ENCODE measurements at regions not wholly inside any gene's neighbourhood (a gene's known extent, or its start where the extent isn't known, plus 50 kb on each side); places are given as distances from the start of the nearest gene placed in this dataset.

- Mint-ChIP-seq H3K27me3 (peaks cover 6% of the 10 kb centered on the region), H3K27ac (no peak overlapping the region), H3K4me1 (no peaks in the 10 kb centered on the region), H3K9me3 (peaks cover 3% of the 10 kb centered on the region), H3K4me3 (no peak overlapping the region), H3K36me3 (peaks cover 1% of the 10 kb centered on the region)
Observed at GRCh38 chr5:6197427-6197826, 180.9 kb downstream of the MED10 start.

GRCh38 chr5:6195711-6196358 lies 182.5 kb downstream of the MED10 start:
- Mint-ChIP-seq H3K27me3 (peaks cover 6% of the 10 kb centered on the region), H3K4me3 (no peak overlapping the region), H3K36me3 (peaks cover 1% of the 10 kb centered on the region), H3K4me1 (no peaks in the 10 kb centered on the region), H3K9me3 (peaks cover 3% of the 10 kb centered on the region), H3K27ac (no peak overlapping the region)

GRCh38 chr5:6194906-6195612 lies 183.3 kb downstream of the MED10 start:
- no peak overlapping the region for H3K27ac Mint-ChIP-seq
- H3K27me3 Mint-ChIP-seq, result peaks cover 6% of the 10 kb centered on the region
- H3K4me1 Mint-ChIP-seq, result no peaks in the 10 kb centered on the region
- no peaks in the 10 kb centered on the region for H3K9me3 Mint-ChIP-seq
- H3K36me3 Mint-ChIP-seq, result no peaks in the 10 kb centered on the region
- no peak overlapping the region for H3K4me3 Mint-ChIP-seq

- H3K9me3 Mint-ChIP-seq, result no peaks in the 10 kb centered on the region
- no peaks in the 10 kb centered on the region for H3K4me1 Mint-ChIP-seq
- H3K27me3 Mint-ChIP-seq, result peaks cover 6% of the 10 kb centered on the region
- H3K27ac Mint-ChIP-seq, result no peak overlapping the region
- H3K36me3 Mint-ChIP-seq, result no peaks in the 10 kb centered on the region
- no peak overlapping the region for H3K4me3 Mint-ChIP-seq
Observed at GRCh38 chr5:6194261-6194875, 184.0 kb downstream of the MED10 start.

- Mint-ChIP-seq H3K27me3 (peaks cover 6% of the 10 kb centered on the region), H3K4me3 (no peak overlapping the region), H3K27ac (no peak overlapping the region), H3K4me1 (no peaks in the 10 kb centered on the region), H3K36me3 (no peaks in the 10 kb centered on the region), H3K9me3 (no peaks in the 10 kb centered on the region)
Observed at GRCh38 chr5:6193310-6193709, 185.0 kb downstream of the MED10 start.

- Mint-ChIP-seq H3K4me3 (no peak overlapping the region), H3K27ac (no peak overlapping the region), H3K36me3 (no peaks in the 10 kb centered on the region), H3K9me3 (no peaks in the 10 kb centered on the region), H3K4me1 (no peaks in the 10 kb centered on the region), H3K27me3 (peaks cover 7% of the 10 kb centered on the region)
Observed at GRCh38 chr5:6190838-6191237, 187.5 kb downstream of the MED10 start.

GRCh38 chr5:6188976-6189375 lies 189.4 kb downstream of the MED10 start:
- Mint-ChIP-seq H3K9me3 (no peaks in the 10 kb centered on the region), H3K27me3 (peaks cover 7% of the 10 kb centered on the region), H3K36me3 (no peaks in the 10 kb centered on the region), H3K27ac (no peak overlapping the region), H3K4me1 (no peaks in the 10 kb centered on the region), H3K4me3 (no peak overlapping the region)

- Mint-ChIP-seq H3K4me3 (no peak overlapping the region), H3K4me1 (no peaks in the 10 kb centered on the region), H3K27ac (no peak overlapping the region), H3K36me3 (no peaks in the 10 kb centered on the region), H3K9me3 (no peaks in the 10 kb centered on the region), H3K27me3 (peaks cover 6% of the 10 kb centered on the region)
Observed at GRCh38 chr5:6188344-6188743, 190.0 kb downstream of the MED10 start.

- H3K9me3 Mint-ChIP-seq, result no peaks in the 10 kb centered on the region
- H3K4me1 Mint-ChIP-seq, result no peaks in the 10 kb centered on the region
- H3K36me3 Mint-ChIP-seq, result no peaks in the 10 kb centered on the region
- H3K27ac Mint-ChIP-seq, result no peak overlapping the region
- peaks cover 5% of the 10 kb centered on the region for H3K27me3 Mint-ChIP-seq
- H3K4me3 Mint-ChIP-seq, result no peak overlapping the region
Observed at GRCh38 chr5:6187501-6187900, 190.8 kb downstream of the MED10 start.

- Mint-ChIP-seq H3K4me3 (no peak overlapping the region), H3K4me1 (no peaks in the 10 kb centered on the region), H3K27me3 (peaks cover 8% of the 10 kb centered on the region), H3K27ac (no peak overlapping the region), H3K36me3 (no peaks in the 10 kb centered on the region), H3K9me3 (no peaks in the 10 kb centered on the region)
Observed at GRCh38 chr5:6185574-6185973, 192.8 kb downstream of the MED10 start.

- Mint-ChIP-seq H3K27ac (no peak overlapping the region), H3K9me3 (no peaks in the 10 kb centered on the region), H3K4me3 (no peak overlapping the region), H3K36me3 (no peaks in the 10 kb centered on the region), H3K27me3 (peaks cover 8% of the 10 kb centered on the region), H3K4me1 (no peaks in the 10 kb centered on the region)
Observed at GRCh38 chr5:6184481-6184880, 193.9 kb downstream of the MED10 start.

- Mint-ChIP-seq H3K9me3 (no peaks in the 10 kb centered on the region), H3K4me3 (no peak overlapping the region), H3K27me3 (peaks cover 8% of the 10 kb centered on the region), H3K4me1 (no peaks in the 10 kb centered on the region), H3K27ac (no peak overlapping the region), H3K36me3 (no peaks in the 10 kb centered on the region)
Observed at GRCh38 chr5:6183391-6184390, 194.7 kb downstream of the MED10 start.

- Mint-ChIP-seq H3K4me1 (no peaks in the 10 kb centered on the region), H3K9me3 (no peaks in the 10 kb centered on the region), H3K36me3 (no peaks in the 10 kb centered on the region), H3K27ac (no peak overlapping the region), H3K4me3 (no peak overlapping the region), H3K27me3 (peaks cover 6% of the 10 kb centered on the region)
Observed at GRCh38 chr5:6182271-6182815, 196.0 kb downstream of the MED10 start.

- H3K4me3 Mint-ChIP-seq, result no peak overlapping the region
- H3K36me3 Mint-ChIP-seq, result no peaks in the 10 kb centered on the region
- peaks cover 3% of the 10 kb centered on the region for H3K27me3 Mint-ChIP-seq
- H3K9me3 Mint-ChIP-seq, result no peaks in the 10 kb centered on the region
- H3K4me1 Mint-ChIP-seq, result no peaks in the 10 kb centered on the region
- no peak overlapping the region for H3K27ac Mint-ChIP-seq
Observed at GRCh38 chr5:6181871-6182270, 196.5 kb downstream of the MED10 start.

- H3K9me3 Mint-ChIP-seq, result no peaks in the 10 kb centered on the region
- H3K27me3 Mint-ChIP-seq, result peaks cover 3% of the 10 kb centered on the region
- no peak overlapping the region for H3K4me3 Mint-ChIP-seq
- H3K27ac Mint-ChIP-seq, result no peak overlapping the region
- H3K36me3 Mint-ChIP-seq, result no peaks in the 10 kb centered on the region
- no peaks in the 10 kb centered on the region for H3K4me1 Mint-ChIP-seq
Observed at GRCh38 chr5:6181147-6181729, 197.1 kb downstream of the MED10 start.
